ENCODE measurements at regions not wholly inside any gene's neighbourhood (a gene's known extent, or its start where the extent isn't known, plus 50 kb on each side); places are given as distances from the start of the nearest gene placed in this dataset.

- TF ChIP-seq CTCF (IDR thresholded peaks at IDR 0.05) (no peak), POLR2A (IDR thresholded peaks at IDR 0.05) (no peak)
Observed at GRCh38 chr3:20645340-20645739, 459.3 kb upstream of the SGO1 start.

Measured in Peyer's patch (tissue), 4 donors.